RWPE2 (cell line): ENCODE measurements at regions not wholly inside any gene's neighbourhood (a gene's known extent, or its start where the extent isn't known, plus 50 kb on each side); places are given as distances from the start of the nearest gene placed in this dataset.

Source experiments
- ATAC-seq: fragments of 200-7000 bp; cut with Tn5 transposase; 3 replicates; pipeline ENCODE4 v1.9.1; 2021; ENCODE audit warnings: low read depth
- DNase-seq: peaks from one replicate; pipeline ENCODE4 v3.0.0-alpha.2; 2020; ENCODE audit warnings: low spot score
- H3K27ac ChIP-seq: fragments of 450-650 bp; 2 replicates; pipeline ENCODE4 v1.5.1; 2017; ENCODE audit warnings: mild to moderate bottlenecking; ENCODE audit not compliant: poor library complexity, severe bottlenecking
- H3K27me3 ChIP-seq: fragments of 250-450 bp; sonication (Bioruptor Pico); 2 replicates; pipeline ENCODE4 v1.5.1; 2021; ENCODE audit warnings: mild to moderate bottlenecking, moderate library complexity; ENCODE audit not compliant: insufficient read depth, poor library complexity, severe bottlenecking
- H3K36me3 ChIP-seq: fragments of 250-450 bp; sonication (Bioruptor Pico); 2 replicates; pipeline ENCODE4 v1.5.1; 2020; ENCODE audit warnings: low read depth, mild to moderate bottlenecking, moderate library complexity
- H3K4me1 ChIP-seq: fragments of 250-450 bp; sonication (Bioruptor Pico); 2 replicates; pipeline ENCODE4 v1.5.1; 2021; ENCODE audit warnings: mild to moderate bottlenecking, moderate library complexity; ENCODE audit not compliant: insufficient read depth, poor library complexity, severe bottlenecking
- H3K4me3 ChIP-seq: fragments of 250-450 bp; sonication (Bioruptor Pico); 2 replicates; pipeline ENCODE4 v1.5.1; 2021; ENCODE audit warnings: mild to moderate bottlenecking, moderate library complexity; ENCODE audit not compliant: severe bottlenecking
- H3K9me3 ChIP-seq: fragments of 250-450 bp; sonication (Bioruptor Pico); 2 replicates; pipeline ENCODE4 v1.5.1; 2021; ENCODE audit warnings: mild to moderate bottlenecking, moderate library complexity; ENCODE audit not compliant: severe bottlenecking
- CTCF ChIP-seq: fragments of 450-650 bp; IDR thresholded peaks from one replicate; pipeline ENCODE4 v1.5.1; 2017; ENCODE audit warnings: mild to moderate bottlenecking, moderate library complexity; ENCODE audit not compliant: poor library complexity, severe bottlenecking

- DNase-seq (no peak), ATAC-seq (no peak)
- no peaks in the 10 kb centered on the region for H3K9me3 ChIP-seq
- no peak for TF ChIP-seq CTCF
- H3K4me3 ChIP-seq = no peak overlapping the region
- H3K36me3 ChIP-seq = no peaks in the 10 kb centered on the region
- no peaks in the 10 kb centered on the region for H3K4me1 ChIP-seq
- H3K27ac ChIP-seq = no peak overlapping the region
- H3K27me3 ChIP-seq = no peaks in the 10 kb centered on the region
Observed at GRCh38 chr4:14743601-14744000, 258.7 kb upstream of the CPEB2 start.

GRCh38 chr4:14744346-14744745 is 257.9 kb upstream of the CPEB2 start:
- Histone ChIP-seq H3K9me3 (no peaks in the 10 kb centered on the region), H3K4me1 (no peaks in the 10 kb centered on the region), H3K27me3 (no peaks in the 10 kb centered on the region), H3K36me3 (no peaks in the 10 kb centered on the region), H3K4me3 (no peak overlapping the region), H3K27ac (no peak overlapping the region)
- no peak for TF ChIP-seq CTCF
- DNase-seq (no peak), ATAC-seq (no peak)

- Histone ChIP-seq H3K4me3 (no peak overlapping the region), H3K27me3 (no peaks in the 10 kb centered on the region), H3K9me3 (no peaks in the 10 kb centered on the region), H3K27ac (no peak overlapping the region), H3K36me3 (no peaks in the 10 kb centered on the region), H3K4me1 (no peaks in the 10 kb centered on the region)
- TF ChIP-seq CTCF = peak; percentile 46
- ATAC-seq (peak; percentile 78), DNase-seq (no peak)
Observed at GRCh38 chr4:14749910-14750309, 252.4 kb upstream of the CPEB2 start.

GRCh38 chr4:14752341-14753046 is 249.8 kb upstream of the CPEB2 start:
- Histone ChIP-seq H3K4me3 (no peak overlapping the region), H3K27ac (no peak overlapping the region), H3K9me3 (no peaks in the 10 kb centered on the region), H3K27me3 (no peaks in the 10 kb centered on the region), H3K36me3 (no peaks in the 10 kb centered on the region), H3K4me1 (no peaks in the 10 kb centered on the region)
- TF ChIP-seq CTCF = no peak
- ATAC-seq (no peak), DNase-seq (no peak)

- no peak for ATAC-seq
- no peak for TF ChIP-seq CTCF
- no peak overlapping the region for H3K27ac ChIP-seq
- peaks cover 14% of the 10 kb centered on the region for H3K4me1 ChIP-seq
- no peak for DNase-seq
- no peaks in the 10 kb centered on the region for H3K36me3 ChIP-seq
- no peaks in the 10 kb centered on the region for H3K27me3 ChIP-seq
- no peak overlapping the region for H3K4me3 ChIP-seq
- H3K9me3 ChIP-seq = no peaks in the 10 kb centered on the region
Observed at GRCh38 chr4:14767142-14767541, 235.1 kb upstream of the CPEB2 start.
